Panc1 (cell line): ENCODE measurements at regions not wholly inside any gene's neighbourhood (a gene's known extent, or its start where the extent isn't known, plus 50 kb on each side); places are given as distances from the start of the nearest gene placed in this dataset.

Experiments
- ATAC-seq: fragments of 200-7000 bp; cut with Tn5 transposase; 2 replicates; pipeline ENCODE4 v1.9.1; 2020; ENCODE audit warnings: mild to moderate bottlenecking, moderate library complexity
- BruUV-seq: library from RNA; stranded (reverse); fragments of 400-500 nt; replicated peaks from 2 replicates; lab custom pipeline; 2021; lab: Mats Ljungman, UMichigan
- CTCF ChIA-PET: fragments of 300-600 bp; sonication (Branson Sonifier 250); formaldehyde crosslinking; loops from one replicate; lab custom pipeline; 2022; ENCODE audit warnings: antibody characterized with exemption; lab: Charles Lee
- POLR2A ChIA-PET: fragments of 300-600 bp; sonication (Branson Sonifier 250); formaldehyde crosslinking; loops from one replicate; lab custom pipeline; 2022; ENCODE audit warnings: antibody characterized with exemption; lab: Charles Lee
- DNase-seq: peaks from one replicate; pipeline ENCODE4 v3.0.0-alpha.2; 2010; ENCODE audit warnings: low read depth, low spot score
- H3K27ac ChIP-seq: 2 replicates; pipeline ENCODE4 v1.5.1; 2011; ENCODE audit warnings: mild to moderate bottlenecking, low read length, inconsistent platforms
- H3K27me3 ChIP-seq: fragments of 200-500 bp; sonication (Bioruptor generic); 2 replicates; pipeline ENCODE4 v1.6.0; 2014; ENCODE audit warnings: low read length, inconsistent platforms; ENCODE audit not compliant: control insufficient read depth, insufficient read depth
- H3K36me3 ChIP-seq: fragments of 200-500 bp; sonication (Bioruptor generic); 2 replicates; pipeline ENCODE4 v1.5.1; 2014; ENCODE audit warnings: inconsistent platforms, mild to moderate bottlenecking, low read length, moderate library complexity; ENCODE audit not compliant: control insufficient read depth, insufficient read depth
- H3K4me1 ChIP-seq: 2 replicates; pipeline ENCODE4 v1.5.1; 2011; ENCODE audit warnings: inconsistent platforms, mild to moderate bottlenecking, low read length, moderate library complexity; ENCODE audit not compliant: control insufficient read depth, insufficient read depth
- H3K4me3 ChIP-seq, 2 experiments: 2 replicates each; pipeline ENCODE4 v1.5.1; 2011 to 2012; ENCODE audit warnings: low read depth in 2 of 2, low read length in 2 of 2, mild to moderate bottlenecking in 2 of 2, inconsistent platforms in 1 of 2, moderate library complexity in 1 of 2
- H3K9me3 ChIP-seq: fragments of 200-500 bp; sonication (Bioruptor generic); 2 replicates; pipeline ENCODE4 v1.5.1; 2014; ENCODE audit warnings: low read depth, mild to moderate bottlenecking, inconsistent platforms, low read length, moderate library complexity; ENCODE audit not compliant: control insufficient read depth, insufficient read depth
- CTCF ChIP-seq: fragments of 450-650 bp; IDR thresholded peaks from 2 replicates; pipeline ENCODE4 v1.5.1; 2017; ENCODE audit warnings: mild to moderate bottlenecking
- POLR2AphosphoS5 ChIP-seq: IDR thresholded peaks from 2 replicates; pipeline ENCODE4 v1.6.1; 2012; ENCODE audit warnings: mild to moderate bottlenecking, low read depth, low read length, moderate library complexity
- REST ChIP-seq, 2 experiments: IDR thresholded peaks; 2 replicates each; pipeline ENCODE4 v1.6.1; 2011 to 2012; ENCODE audit warnings: low read depth in 2 of 2, control low read depth in 1 of 2, low read length in 1 of 2, mild to moderate bottlenecking in 1 of 2, moderate library complexity in 1 of 2; ENCODE audit not compliant: insufficient read depth in 1 of 2
- SIN3A ChIP-seq: IDR thresholded peaks from 2 replicates; pipeline ENCODE4 v1.6.1; 2012; ENCODE audit warnings: low read depth, mild to moderate bottlenecking, low read length, moderate library complexity, borderline replicate concordance; ENCODE audit not compliant: insufficient read depth
- TCF7L2 ChIP-seq: IDR thresholded peaks from 2 replicates; pipeline ENCODE4 v1.6.1; 2011; ENCODE audit warnings: mild to moderate bottlenecking, low read depth, low read length, inconsistent platforms
- in situ Hi-C: cut with HindIII; loops from 2 replicates; pipeline ENCODE4 v1.10.0; 2016; ENCODE audit warnings: low sequenced_read_pairs, low pct_unique_long_range_greater_than_20kb
- intact Hi-C: fragments of 100-400 bp; cut with micrococcal nuclease; formaldehyde crosslinking; loops from one replicate; pipeline ENCODE4 v1.10.0; 2022; ENCODE audit not compliant: unreplicated experiment

GRCh38 chr2:236904389-236905263 lies 181.1 kb upstream of the COPS8 start:
- no peak overlapping the region for H3K27ac ChIP-seq
- H3K4me3 ChIP-seq = no peak overlapping the region
- no peaks in the 10 kb centered on the region for H3K9me3 ChIP-seq
- no peaks in the 10 kb centered on the region for H3K4me1 ChIP-seq
- intact Hi-C loops = no loop called here
- TF ChIP-seq POLR2AphosphoS5 = no peak
- TF ChIP-seq SIN3A = no peak
- no peak for TF ChIP-seq REST (IDR thresholded peaks at IDR 0.05; ENCODE audit: insufficient read depth in 1 of 2, low read depth in 2 of 2, low read length in 1 of 2)
- TF ChIP-seq CTCF = no peak
- no peak for TF ChIP-seq TCF7L2
- in situ Hi-C loops = no loop called here
- POLR2A ChIA-PET = no interaction called here
- H3K27me3 ChIP-seq = peaks cover 32% of the 10 kb centered on the region
- BruUV-seq = no TSS peak
- no peak for ATAC-seq
- CTCF ChIA-PET = no interaction called here
- no peaks in the 10 kb centered on the region for H3K36me3 ChIP-seq
- no peak for DNase-seq

- no peak for TF ChIP-seq CTCF
- no peaks in the 10 kb centered on the region for H3K9me3 ChIP-seq
- intact Hi-C loops (no loop called here), in situ Hi-C loops (no loop called here)
- no TSS peak for BruUV-seq
- POLR2A ChIA-PET = no interaction called here
- H3K27ac ChIP-seq = no peak overlapping the region
- H3K27me3 ChIP-seq = peaks cover 32% of the 10 kb centered on the region
- no peaks in the 10 kb centered on the region for H3K36me3 ChIP-seq
- ATAC-seq (no peak), DNase-seq (no peak)
- H3K4me3 ChIP-seq = no peak overlapping the region
- CTCF ChIA-PET = no interaction called here
- H3K4me1 ChIP-seq = no peaks in the 10 kb centered on the region
Measured at GRCh38 chr2:236905976-236906375, 179.7 kb upstream of the COPS8 start.
